ENCODE measurements at regions not wholly inside any gene's neighbourhood (a gene's known extent, or its start where the extent isn't known, plus 50 kb on each side); places are given as distances from the start of the nearest gene placed in this dataset.
"Not testable (repeated sequence)": the region's sequence is repeated elsewhere in the genome, so short reads cannot be mapped to it uniquely, and the experiment has no call there.

- DNase-seq (ENCODE audit: low spot score) = no peak
These were observed 57.7 kb downstream of the RAD51AP2 start for GRCh38 chr2:17460371-17461086.

GRCh38 chr2:17455343-17455742 is 62.9 kb downstream of the RAD51AP2 start:
- DNase-seq (ENCODE audit: low spot score) = no peak

- not testable (repeated sequence) for DNase-seq (ENCODE audit: low spot score)
These were observed 72.0 kb downstream of the RAD51AP2 start for GRCh38 chr2:17446191-17446590.

- DNase-seq (ENCODE audit: low spot score) = no peak
These were observed 72.5 kb downstream of the RAD51AP2 start for GRCh38 chr2:17445744-17446143.

- no peak for DNase-seq (ENCODE audit: low spot score)
These were observed 75.9 kb downstream of the RAD51AP2 start for GRCh38 chr2:17442334-17442733.

- no peak for DNase-seq (ENCODE audit: low spot score)
These were observed 76.5 kb downstream of the RAD51AP2 start for GRCh38 chr2:17441790-17442189.

- no peak for DNase-seq (ENCODE audit: low spot score)
These were observed 77.0 kb downstream of the RAD51AP2 start for GRCh38 chr2:17441055-17441771.

- DNase-seq (ENCODE audit: low spot score) = no peak
These were observed 87.9 kb downstream of the RAD51AP2 start for GRCh38 chr2:17430326-17430725.

GRCh38 chr2:17429130-17429529 is 89.1 kb downstream of the RAD51AP2 start:
- no peak for DNase-seq (ENCODE audit: low spot score)

GRCh38 chr2:17427401-17427800 is 90.8 kb downstream of the RAD51AP2 start:
- DNase-seq (ENCODE audit: low spot score) = no peak

- DNase-seq (ENCODE audit: low spot score) = no peak
These were observed 91.5 kb downstream of the RAD51AP2 start for GRCh38 chr2:17426743-17427142.

- DNase-seq (ENCODE audit: low spot score) = no peak
These were observed 96.2 kb downstream of the RAD51AP2 start for GRCh38 chr2:17422061-17422460.

GRCh38 chr2:17416884-17417391 is 101.3 kb downstream of the RAD51AP2 start:
- no peak for DNase-seq (ENCODE audit: low spot score)

GRCh38 chr2:17413036-17413435 is 105.2 kb downstream of the RAD51AP2 start:
- DNase-seq (ENCODE audit: low spot score) = no peak

GRCh38 chr2:17401096-17401495 is 117.1 kb downstream of the RAD51AP2 start:
- no peak for DNase-seq (ENCODE audit: low spot score)

GRCh38 chr2:17398770-17399169 is 119.5 kb downstream of the RAD51AP2 start:
- no peak for DNase-seq (ENCODE audit: low spot score)

- no peak for DNase-seq (ENCODE audit: low spot score)
These were observed 129.4 kb downstream of the RAD51AP2 start for GRCh38 chr2:17388798-17389197.

- DNase-seq (ENCODE audit: low spot score) = no peak
These were observed 130.6 kb downstream of the RAD51AP2 start for GRCh38 chr2:17387591-17387990.

GRCh38 chr2:17386771-17387170 is 131.5 kb downstream of the RAD51AP2 start:
- DNase-seq (ENCODE audit: low spot score) = no peak

- no peak for DNase-seq (ENCODE audit: low spot score)
These were observed 138.2 kb downstream of the RAD51AP2 start for GRCh38 chr2:17380003-17380402.

GRCh38 chr2:17375262-17375661 is 143.0 kb downstream of the RAD51AP2 start:
- no peak for DNase-seq (ENCODE audit: low spot score)

- no peak for DNase-seq (ENCODE audit: low spot score)
These were observed 144.5 kb downstream of the RAD51AP2 start for GRCh38 chr2:17373741-17374140.

- DNase-seq (ENCODE audit: low spot score) = no peak
These were observed 145.2 kb downstream of the RAD51AP2 start for GRCh38 chr2:17373041-17373440.

Measured in CD4-positive, alpha-beta T cell treated with Interleukin-15 for 4 hours (primary cell).